GM12892 (cell line): ENCODE measurements at regions not wholly inside any gene's neighbourhood (a gene's known extent, or its start where the extent isn't known, plus 50 kb on each side); places are given as distances from the start of the nearest gene placed in this dataset.

ENCODE experiments used
- POLR2A ChIP-seq: IDR thresholded peaks from 2 replicates; pipeline ENCODE4 v1.6.1; 2011; ENCODE audit warnings: low read depth, low read length, control low read depth
- POLR2AphosphoS5 ChIP-seq: IDR thresholded peaks from 2 replicates; pipeline ENCODE4 v1.6.1; 2011; ENCODE audit warnings: low read depth, low read length, control low read depth

DNA sequence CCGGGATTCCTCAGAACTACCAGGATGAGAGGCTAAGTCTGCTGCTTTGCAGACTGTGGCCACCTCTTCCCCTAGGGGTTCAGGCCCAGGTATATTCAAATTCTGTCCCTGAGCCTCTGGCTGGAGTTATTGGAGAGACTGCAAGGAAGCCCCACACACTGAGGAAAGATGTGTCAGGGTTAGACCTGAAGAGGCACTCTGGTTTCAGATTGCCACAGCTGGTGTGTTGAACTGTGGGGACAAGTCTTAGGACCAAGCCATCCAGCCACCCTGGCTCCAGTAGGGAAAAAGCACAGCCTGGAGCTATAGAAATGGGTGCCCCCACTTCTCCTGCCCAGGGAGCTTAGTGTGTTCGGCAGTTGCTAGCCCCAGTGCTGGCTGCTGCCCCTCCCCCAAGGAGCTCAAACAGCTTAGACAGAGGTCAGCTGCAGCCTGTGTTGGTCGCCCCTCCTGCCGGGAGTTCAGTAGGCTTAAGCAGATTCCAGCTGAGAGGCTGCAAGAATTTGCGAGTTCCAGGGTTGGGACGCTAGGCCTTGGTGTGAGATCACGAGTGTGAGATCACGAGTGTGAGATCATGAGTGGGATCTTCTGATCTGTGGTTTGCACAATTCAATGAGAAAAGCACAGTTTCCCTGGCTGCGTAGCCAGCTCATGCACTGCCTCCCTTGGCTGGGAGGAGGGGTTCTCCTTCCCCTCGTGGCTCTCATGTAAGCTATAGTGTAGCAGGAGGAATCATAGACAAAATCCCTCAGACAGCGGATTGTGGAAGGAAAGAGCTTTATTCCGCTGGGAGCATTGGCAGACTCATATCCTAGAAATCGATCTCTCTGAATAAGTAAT is 552.1 kb upstream of the CHORDC1 start:
- TF ChIP-seq POLR2A = no peak
- no peak for TF ChIP-seq POLR2AphosphoS5
